ENCODE measurements at regions not wholly inside any gene's neighbourhood (a gene's known extent, or its start where the extent isn't known, plus 50 kb on each side); places are given as distances from the start of the nearest gene placed in this dataset.

DNA sequence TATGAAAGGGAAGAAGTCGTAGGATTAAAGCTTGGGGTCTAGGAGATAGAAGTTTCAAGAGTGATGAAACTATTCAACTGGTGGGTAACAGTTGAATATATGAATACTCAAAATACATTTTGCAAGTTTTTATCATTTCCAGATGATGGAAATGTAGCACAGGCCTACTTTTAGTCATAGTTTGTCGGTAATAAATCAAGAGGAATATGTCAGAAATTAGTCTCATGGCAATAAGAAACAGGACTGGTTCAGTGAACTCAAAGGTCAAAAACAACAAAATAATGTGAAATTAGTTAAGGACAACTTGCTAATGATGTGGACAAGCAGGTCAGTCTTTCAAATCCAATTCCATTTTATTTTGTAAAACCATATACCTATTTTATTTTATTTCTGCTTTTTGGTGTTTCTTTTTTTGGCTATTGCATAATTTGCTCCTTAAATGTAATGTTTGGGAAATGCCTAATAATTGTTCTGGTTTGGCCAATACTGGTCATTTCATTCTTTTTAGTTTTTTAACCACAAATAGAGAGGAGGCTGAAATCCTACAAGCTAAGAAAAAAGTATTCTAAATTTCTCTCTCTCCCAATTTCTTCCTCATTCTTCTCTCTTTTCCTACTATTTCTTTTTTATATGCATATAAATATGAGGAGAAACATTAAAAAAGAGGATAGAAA lies 195.2 kb upstream of the ARHGEF26 start:
- TF ChIP-seq, protein P1, sequence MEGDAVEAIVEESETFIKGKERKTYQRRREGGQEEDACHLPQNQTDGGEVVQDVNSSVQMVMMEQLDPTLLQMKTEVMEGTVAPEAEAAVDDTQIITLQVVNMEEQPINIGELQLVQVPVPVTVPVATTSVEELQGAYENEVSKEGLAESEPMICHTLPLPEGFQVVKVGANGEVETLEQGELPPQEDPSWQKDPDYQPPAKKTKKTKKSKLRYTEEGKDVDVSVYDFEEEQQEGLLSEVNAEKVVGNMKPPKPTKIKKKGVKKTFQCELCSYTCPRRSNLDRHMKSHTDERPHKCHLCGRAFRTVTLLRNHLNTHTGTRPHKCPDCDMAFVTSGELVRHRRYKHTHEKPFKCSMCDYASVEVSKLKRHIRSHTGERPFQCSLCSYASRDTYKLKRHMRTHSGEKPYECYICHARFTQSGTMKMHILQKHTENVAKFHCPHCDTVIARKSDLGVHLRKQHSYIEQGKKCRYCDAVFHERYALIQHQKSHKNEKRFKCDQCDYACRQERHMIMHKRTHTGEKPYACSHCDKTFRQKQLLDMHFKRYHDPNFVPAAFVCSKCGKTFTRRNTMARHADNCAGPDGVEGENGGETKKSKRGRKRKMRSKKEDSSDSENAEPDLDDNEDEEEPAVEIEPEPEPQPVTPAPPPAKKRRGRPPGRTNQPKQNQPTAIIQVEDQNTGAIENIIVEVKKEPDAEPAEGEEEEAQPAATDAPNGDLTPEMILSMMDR (conservative IDR thresholded peaks at IDR 0.05; ENCODE audit: low read length), result no peak
- TF ChIP-seq EZH2phosphoT487 (IDR thresholded peaks at IDR 0.05; ENCODE audit: borderline replicate concordance, low read depth, low read length), result no peak
